Mucosa of descending colon (tissue), 3 donors: ENCODE measurements at regions not wholly inside any gene's neighbourhood (a gene's known extent, or its start where the extent isn't known, plus 50 kb on each side); places are given as distances from the start of the nearest gene placed in this dataset.

Experiments used
- ATAC-seq: fragments of 200-7000 bp; cut with Tn5 transposase; one replicate; pipeline ENCODE4 v1.9.1; 2020; ENCODE audit warnings: mild to moderate bottlenecking, moderate library complexity
- DNase-seq, 3 donors: peaks; one replicate each; pipeline ENCODE4 v3.0.0-alpha.2; 2020
- H3K36me3 ChIP-seq: fragments of 200-600 bp; one replicate; pipeline ENCODE4 v1.8.0; 2021; ENCODE audit warnings: low read depth, mild to moderate bottlenecking
- H3K4me1 ChIP-seq: fragments of 200-600 bp; one replicate; pipeline ENCODE4 v1.8.0; 2021; ENCODE audit warnings: low read depth, mild to moderate bottlenecking
- H3K4me3 ChIP-seq: fragments of 200-600 bp; one replicate; pipeline ENCODE4 v1.8.0; 2021; ENCODE audit warnings: mild to moderate bottlenecking
- H3K9me3 ChIP-seq: fragments of 200-600 bp; one replicate; pipeline ENCODE4 v1.8.0; 2021; ENCODE audit warnings: mild to moderate bottlenecking
- CTCF ChIP-seq: fragments of 200-600 bp; IDR thresholded peaks from one replicate; pipeline ENCODE4 v1.8.0; 2022; ENCODE audit warnings: antibody characterized with exemption, mild to moderate bottlenecking
- intact Hi-C, 2 donors: fragments of 100-400 bp; cut with DNase I in 1 of 2; cut with micrococcal nuclease in 1 of 2; formaldehyde crosslinking; loops; one replicate each; pipeline versions ENCODE4 v1.11.0 to v1.11.1; 2022; cut with DNase I, micrococcal nuclease
- donor health status: DM: no; HTN: no; CAD: no; lungs with moderate emphysema.
- donor health status: DM: no; HTN: no; CAD: no.
- donor health status: DM: no; HTN: yes; CAD: no.

GRCh38 chr13:94921181-94921580, 208.8 kb upstream of the SOX21 start:
- DNase-seq, result no peak

GRCh38 chr13:94920578-94920977, 208.2 kb upstream of the SOX21 start:
- ATAC-seq (no peak), DNase-seq (no peak)
- no peaks in the 10 kb centered on the region for H3K36me3 ChIP-seq
- intact Hi-C loops, result no loop called here
- H3K9me3 ChIP-seq, result no peaks in the 10 kb centered on the region
- no peak for TF ChIP-seq CTCF
- no peak overlapping the region for H3K4me3 ChIP-seq
- H3K4me1 ChIP-seq, result no peaks in the 10 kb centered on the region

More at GRCh38 chr13:94921181-94921580, 208.8 kb upstream of the SOX21 start:
- Histone ChIP-seq H3K4me3 (no peak overlapping the region), H3K4me1 (no peaks in the 10 kb centered on the region), H3K36me3 (no peaks in the 10 kb centered on the region), H3K9me3 (no peaks in the 10 kb centered on the region)
- TF ChIP-seq CTCF, result no peak
- intact Hi-C loops, result no loop called here
- ATAC-seq, result no peak

GRCh38 chr13:94917824-94918223, 205.5 kb upstream of the SOX21 start:
- H3K4me1 ChIP-seq, result no peaks in the 10 kb centered on the region
- H3K4me3 ChIP-seq, result no peak overlapping the region
- ATAC-seq, result no peak
- no peak for TF ChIP-seq CTCF
- H3K36me3 ChIP-seq, result no peaks in the 10 kb centered on the region
- no peak for DNase-seq
- intact Hi-C loops, result no loop called here
- H3K9me3 ChIP-seq, result no peaks in the 10 kb centered on the region

GRCh38 chr13:94914895-94915294, 202.6 kb upstream of the SOX21 start:
- no peak for TF ChIP-seq CTCF
- Histone ChIP-seq H3K4me1 (no peaks in the 10 kb centered on the region), H3K9me3 (no peaks in the 10 kb centered on the region), H3K36me3 (no peaks in the 10 kb centered on the region), H3K4me3 (no peak overlapping the region)
- intact Hi-C loops, result no loop called here
- DNase-seq, result no peak
- no peak for ATAC-seq

- no peaks in the 10 kb centered on the region for H3K36me3 ChIP-seq
- intact Hi-C loops, result no loop called here
- DNase-seq (no peak), ATAC-seq (no peak)
- H3K4me1 ChIP-seq, result no peaks in the 10 kb centered on the region
- no peak for TF ChIP-seq CTCF
- H3K9me3 ChIP-seq, result no peaks in the 10 kb centered on the region
- H3K4me3 ChIP-seq, result no peak overlapping the region
These were observed 194.3 kb upstream of the SOX21 start for GRCh38 chr13:94906605-94907004.

- intact Hi-C loops, result no loop called here
- no peak overlapping the region for H3K4me3 ChIP-seq
- ATAC-seq (no peak), DNase-seq (no peak)
- H3K4me1 ChIP-seq, result no peaks in the 10 kb centered on the region
- H3K9me3 ChIP-seq, result no peaks in the 10 kb centered on the region
- TF ChIP-seq CTCF, result no peak
- no peaks in the 10 kb centered on the region for H3K36me3 ChIP-seq
These were observed 190.5 kb upstream of the SOX21 start for GRCh38 chr13:94902722-94903407.
